GM21515 (cell line): ENCODE measurements at regions not wholly inside any gene's neighbourhood (a gene's known extent, or its start where the extent isn't known, plus 50 kb on each side); places are given as distances from the start of the nearest gene placed in this dataset.

Source experiments
- ATAC-seq: cut with Tn5 transposase; IDR thresholded peaks from one replicate; pipeline ENCODE4 v1.9.1; 2021; ENCODE audit not compliant: unreplicated experiment

DNA sequence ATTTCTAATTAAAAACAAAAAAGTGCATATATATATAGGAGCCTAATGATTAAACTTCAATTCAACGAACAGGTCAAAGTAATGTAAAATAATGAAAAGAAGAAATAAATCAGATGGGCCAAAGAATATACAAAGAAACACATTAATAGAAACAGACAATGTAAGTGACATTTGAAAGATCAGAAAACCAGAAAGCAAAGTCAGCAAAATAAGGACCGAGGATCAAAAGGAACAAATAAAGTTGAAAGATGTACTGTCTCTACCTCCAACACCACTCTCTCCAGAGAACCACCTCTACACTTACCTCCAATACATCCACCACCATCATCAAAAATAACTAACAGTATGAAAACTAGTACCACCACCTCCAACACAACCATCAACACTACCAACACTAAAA, 1226.3 kb upstream of the NCAM2 start:
- no peak for ATAC-seq

DNA sequence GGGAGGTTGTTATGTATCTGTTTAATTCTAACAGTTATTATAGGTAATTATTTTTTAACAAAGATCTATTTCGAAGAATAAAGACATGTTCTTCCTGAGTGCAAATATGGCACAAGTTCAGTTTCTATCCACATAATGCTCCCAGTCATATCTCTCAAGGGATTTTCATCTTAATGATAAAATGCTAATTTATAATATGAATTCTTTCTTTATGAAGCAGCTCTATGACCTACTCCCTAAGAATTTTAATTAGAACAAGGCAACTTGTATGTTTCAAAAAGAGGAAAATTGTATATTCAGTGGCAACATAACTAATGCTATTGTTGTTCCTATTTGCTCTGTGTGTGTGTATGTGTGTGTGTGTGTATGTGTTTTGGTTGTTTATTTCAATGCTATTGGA, 1222.1 kb upstream of the NCAM2 start:
- ATAC-seq = no peak

DNA sequence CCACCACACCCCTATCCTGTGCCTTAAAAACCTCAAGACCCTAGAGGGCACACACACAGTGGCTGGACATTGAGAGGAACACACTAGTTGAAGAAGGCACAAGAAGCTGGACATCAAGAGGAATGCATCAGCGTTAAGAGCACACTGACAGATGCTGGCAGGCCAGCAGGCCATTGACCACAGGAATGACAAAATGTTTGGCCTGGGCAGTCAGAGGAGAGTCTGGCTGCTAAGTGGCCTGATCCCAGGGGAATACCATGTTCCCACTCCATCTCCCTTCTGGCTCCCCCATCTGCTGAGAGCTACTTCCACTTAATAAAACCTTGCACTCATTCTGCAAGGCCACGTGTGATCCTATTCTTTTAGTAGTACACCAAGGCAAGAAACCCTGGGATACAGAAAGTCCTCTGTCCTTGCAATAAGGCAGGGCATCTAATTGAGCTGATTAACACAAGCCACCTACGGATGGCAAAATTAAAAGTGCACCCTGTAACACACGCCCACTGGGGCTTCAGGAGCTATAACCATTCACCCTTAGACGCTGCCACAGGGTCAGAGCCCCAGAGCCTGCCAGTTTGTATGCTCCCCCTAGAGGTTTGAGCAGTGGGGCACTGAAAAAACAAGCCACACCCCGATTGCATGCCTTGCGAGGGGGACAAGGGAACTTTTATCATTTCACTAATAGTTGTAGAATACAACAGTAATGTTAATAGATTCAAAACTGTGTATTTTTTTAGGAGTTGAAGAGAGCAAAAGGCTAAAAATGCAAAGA, 1216.1 kb upstream of the NCAM2 start:
- ATAC-seq = no peak

DNA sequence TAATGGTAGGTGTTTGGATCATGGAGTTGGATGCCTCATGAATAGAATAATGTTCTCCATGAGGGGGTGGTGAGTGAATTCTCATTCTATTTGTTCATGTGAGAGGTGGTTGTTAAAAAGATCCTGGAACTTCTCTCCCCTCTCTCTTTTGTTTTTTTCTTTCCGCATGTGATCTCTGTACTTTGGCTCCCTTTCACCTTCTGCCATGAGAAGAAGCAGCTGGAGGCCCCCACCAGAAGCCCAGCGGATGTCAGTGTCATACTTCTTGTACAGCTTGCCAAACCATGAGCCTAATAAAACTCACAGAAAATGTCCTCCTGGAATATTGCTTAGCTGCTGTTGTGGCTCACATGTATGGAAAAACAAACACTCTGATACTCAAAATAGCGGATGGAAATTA, 1212.3 kb upstream of the NCAM2 start:
- ATAC-seq = no peak

DNA sequence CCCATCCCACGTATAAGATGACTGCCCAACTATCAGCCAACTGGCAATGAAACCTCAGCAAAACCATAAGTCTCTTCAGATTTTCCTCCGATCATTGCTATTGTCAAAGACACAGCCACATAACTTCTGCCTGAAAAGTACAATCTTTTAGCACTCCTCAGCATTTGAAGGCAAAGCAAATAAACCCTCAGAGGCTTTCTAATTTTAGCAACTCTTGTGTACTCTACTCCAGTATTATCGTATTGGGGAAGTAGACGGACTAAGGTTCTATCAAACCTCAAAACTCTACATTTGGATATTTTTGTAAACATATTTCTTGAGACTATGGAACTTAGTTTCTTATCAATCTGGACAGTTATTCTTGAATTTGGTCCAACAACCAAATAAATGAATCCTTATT, 1206.2 kb upstream of the NCAM2 start:
- ATAC-seq = no peak

DNA sequence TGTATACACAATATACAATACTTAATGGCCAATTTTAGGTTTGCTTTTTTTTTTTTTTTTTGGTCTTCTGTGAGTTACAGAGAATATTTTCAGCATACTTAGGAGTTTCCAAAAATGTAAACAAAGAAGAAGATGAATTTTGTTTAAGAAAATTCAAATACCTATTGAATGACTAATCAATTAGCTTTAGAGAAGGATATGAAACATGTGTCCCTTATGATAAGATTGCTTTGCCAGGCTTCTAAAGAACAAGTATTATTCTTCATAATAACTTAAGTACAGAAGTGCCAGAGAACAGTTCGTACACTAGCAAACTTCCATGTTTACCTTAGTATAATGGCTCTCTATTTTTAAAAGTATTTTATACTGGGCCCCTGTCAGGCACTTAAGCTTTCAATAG, 1191.0 kb upstream of the NCAM2 start:
- ATAC-seq = no peak

DNA sequence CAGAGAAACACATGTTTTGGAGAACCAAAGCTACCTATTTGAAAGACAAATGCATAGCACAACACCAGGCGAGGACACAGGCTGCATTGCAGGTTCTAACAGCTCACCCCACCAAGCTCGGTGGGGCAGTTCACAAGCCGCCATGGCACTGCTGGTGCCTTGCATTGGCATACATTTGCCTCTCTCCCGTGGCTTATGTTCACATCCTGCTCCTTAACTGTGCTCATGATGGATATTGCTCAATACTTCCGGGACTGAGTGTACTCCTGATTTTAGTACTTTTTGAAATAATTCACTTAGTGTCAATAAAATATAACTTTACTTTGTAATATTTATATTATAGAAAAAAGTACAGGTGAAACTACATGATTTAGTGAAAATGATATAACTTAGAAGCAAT, 1187.4 kb upstream of the NCAM2 start:
- ATAC-seq = no peak

DNA sequence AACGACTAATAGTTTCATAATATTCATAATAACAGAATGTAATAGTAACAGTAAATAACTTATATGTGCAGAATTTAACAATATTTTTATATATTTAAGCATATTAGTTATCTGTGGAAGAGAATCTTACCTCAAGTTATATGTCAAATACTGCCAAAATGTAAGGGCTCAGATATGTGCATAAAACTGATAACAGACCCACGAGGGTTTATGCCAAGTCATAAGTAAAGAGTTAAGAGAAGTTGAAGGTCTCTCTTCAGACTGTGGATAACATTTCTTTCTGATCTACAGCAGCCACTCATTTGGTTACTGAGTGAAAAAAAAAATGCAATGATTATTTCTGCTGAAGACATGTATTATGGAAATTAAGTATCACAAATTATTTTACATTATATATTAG, 1167.8 kb upstream of the NCAM2 start:
- no peak for ATAC-seq

DNA sequence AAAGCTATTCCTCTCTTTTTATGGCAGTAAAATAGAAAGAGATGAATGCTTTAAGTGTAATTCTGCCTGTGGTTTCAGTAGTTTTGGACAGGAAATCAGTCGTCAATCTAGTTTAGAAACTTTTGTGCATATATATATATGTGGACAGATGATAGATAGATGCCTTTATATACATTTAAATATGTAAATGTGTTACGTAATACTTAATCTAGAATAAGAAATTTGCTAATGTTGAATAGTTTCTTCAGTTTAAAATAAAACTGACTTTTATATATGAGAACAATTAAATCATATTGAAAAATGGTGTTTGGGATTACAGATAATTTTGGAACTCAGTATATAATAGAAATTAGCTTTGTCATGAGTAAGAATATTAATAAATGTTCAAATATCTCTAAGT, 1165.7 kb upstream of the NCAM2 start:
- no peak for ATAC-seq

DNA sequence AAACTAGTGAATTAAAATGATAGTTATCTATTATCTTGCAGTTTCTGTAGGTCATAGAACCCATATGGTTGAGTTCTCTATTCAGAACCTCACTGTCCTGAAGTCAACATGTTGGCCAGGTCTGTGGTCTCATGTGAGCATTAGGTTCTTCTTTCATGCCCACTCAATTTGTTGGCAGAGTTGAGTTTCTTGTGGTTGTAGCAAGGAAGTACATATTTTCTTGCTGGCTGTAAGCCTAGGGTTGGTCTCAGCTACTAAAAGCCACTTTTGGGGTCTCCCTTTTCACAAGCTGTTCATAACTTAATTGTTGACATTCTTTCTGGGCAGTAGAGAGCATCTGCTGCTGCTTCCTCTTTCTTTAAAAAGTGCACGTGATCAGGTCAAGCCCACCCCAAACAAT, 1165.1 kb upstream of the NCAM2 start:
- ATAC-seq = no peak

DNA sequence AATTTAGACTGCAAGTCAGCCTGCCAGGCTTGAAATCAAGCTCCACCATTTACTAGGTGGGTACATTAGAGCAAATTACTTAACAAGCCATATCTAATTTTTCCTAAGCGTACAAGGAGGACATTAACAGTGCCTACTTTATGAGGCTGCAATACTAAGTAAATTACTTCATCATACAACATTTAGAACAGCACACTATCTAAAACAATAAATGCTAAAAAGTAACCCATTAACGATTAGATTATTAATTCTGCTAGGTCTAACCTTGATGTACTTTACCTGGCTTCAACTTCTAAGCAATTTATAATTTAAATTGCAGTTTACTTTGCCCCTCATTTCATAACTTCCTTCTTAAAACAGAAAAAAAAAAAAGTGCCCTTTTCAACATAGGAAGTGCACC, 1155.6 kb upstream of the NCAM2 start:
- ATAC-seq = no peak

DNA sequence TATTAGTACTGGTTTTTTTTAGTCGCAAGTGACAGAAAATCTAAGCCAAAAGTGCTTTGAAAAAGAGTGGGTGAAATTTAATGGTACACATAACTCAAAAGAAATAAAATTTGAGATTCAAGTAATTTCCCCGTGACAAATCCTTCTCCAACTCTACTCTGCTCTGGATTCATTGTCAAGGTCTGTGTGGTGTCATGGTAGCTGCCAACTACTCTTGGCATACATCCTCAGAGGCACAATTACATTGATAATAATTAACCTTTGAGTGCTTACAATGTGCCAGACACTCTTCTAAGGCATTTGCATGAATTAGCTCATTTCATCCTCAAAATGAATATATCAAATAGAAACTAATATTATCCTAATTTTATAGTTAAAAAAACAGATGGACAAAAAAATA, 1153.9 kb upstream of the NCAM2 start:
- no peak for ATAC-seq

DNA sequence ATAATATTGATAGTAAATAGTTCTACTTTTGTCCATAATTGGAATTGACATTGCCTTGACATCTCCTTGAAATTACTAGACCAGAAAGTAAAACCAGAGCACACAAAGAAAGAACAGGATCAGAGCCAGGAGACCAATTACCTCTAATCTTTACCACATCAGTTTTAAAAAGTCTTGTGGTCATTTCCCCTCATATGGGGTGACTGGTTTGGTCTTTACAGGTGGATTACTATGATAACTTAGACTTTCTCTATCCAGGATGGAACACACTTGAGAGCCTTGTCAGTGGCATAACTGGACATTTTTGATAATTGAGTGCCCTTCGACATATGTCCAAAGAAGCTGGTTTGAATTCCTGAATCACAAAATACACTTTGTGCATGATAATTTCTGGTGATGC, 1148.1 kb upstream of the NCAM2 start:
- ATAC-seq = no peak

DNA sequence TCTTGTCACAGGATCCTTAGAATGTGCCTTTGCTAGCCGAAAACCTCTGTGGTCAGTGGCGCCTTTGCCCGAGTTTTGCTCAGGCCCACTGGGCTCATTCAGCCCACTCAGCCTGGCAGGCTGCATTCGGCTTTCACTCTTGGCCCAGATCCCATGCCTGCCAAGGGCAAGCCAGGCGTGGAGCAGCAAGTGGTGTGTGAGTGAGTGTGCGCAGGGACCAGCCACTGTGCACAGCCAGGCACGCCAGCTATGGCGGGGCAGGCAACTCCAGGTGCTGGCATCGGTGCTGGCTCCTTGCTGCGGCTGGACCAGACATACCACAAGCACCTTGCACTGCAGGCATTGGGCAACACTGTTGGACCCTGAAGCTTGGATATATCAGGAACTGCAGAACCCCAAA, 1145.1 kb upstream of the NCAM2 start:
- ATAC-seq = no peak

DNA sequence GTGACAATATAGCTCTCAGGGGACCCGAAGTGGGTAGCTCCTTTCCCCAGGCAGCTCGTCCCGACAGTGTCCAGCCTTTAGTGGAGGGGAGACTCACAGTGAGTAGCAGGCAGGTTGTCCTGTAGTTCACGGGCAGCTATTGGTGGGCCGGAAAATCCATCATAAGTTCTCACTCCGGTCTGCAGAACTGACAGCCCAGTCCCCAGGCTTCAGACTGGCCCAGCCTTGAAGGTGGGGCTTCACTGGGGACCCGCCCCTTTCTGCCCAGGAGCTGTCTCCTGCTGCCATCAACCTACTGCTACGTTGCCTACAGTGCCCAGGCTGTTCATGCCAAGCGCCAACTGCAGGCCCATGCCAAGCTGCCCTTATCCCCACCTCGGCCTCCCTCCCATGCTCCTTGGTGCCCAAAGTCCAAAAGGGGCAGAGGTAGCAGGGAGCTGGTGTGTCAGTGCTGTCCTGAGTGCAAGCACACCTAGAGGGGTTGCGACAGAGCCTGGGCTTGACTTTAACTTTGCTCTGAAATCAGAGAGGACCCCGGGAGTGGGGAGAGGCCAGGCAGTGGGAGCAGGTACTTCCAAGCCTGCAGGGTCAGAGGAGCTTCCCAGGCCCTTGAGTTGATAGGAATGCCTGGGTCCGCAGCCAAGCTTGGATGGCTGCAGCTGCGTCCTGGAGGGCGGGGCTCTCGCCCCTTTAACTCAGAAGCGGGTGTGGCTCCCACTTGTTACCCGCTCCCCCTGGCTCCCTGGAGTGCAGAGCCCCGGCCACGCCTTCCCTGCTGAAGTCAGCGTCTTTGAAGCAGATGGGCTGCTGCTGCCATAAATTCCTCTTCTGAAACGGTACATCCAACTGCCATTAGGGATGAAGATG, 1144.3 kb upstream of the NCAM2 start:
- no peak for ATAC-seq

DNA sequence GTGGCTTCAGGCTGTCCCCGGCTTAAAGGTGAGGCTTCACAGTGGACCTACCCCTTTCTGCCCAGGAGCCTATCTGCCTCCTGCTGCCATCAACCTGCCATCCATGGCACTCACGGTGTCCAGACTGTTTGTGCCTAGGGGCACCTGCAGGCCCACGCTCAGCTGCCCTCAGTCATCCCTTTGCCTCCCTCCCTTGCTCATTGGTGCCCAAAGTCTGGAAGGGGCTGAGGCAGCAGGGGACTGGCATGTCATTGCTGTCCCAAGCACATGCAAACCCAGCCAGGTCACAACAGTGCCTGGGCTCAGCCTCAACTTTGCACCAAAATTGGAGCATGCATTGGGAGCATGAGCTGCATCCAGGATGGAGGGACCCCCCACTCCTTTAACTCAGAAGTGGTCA, 1142.7 kb upstream of the NCAM2 start:
- ATAC-seq = no peak

DNA sequence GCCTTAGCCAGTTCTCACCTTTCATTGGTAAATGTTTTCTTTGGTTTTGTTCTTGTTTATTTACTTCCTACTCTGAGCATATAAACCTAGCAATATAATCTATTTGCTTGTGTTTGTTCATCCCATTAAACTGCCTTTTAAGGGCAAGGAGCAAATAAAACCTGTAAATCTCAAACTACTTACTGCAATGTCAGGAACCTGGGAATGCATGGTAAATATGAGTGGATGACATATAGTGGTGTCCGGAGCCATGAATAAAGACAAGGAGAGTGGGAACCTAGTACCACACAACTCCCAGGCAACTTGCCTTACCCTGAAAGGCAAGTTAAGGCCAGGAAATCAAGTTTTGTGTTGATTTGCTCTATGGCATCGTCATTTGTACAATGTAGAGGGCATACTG, 1133.7 kb upstream of the NCAM2 start:
- no peak for ATAC-seq

DNA sequence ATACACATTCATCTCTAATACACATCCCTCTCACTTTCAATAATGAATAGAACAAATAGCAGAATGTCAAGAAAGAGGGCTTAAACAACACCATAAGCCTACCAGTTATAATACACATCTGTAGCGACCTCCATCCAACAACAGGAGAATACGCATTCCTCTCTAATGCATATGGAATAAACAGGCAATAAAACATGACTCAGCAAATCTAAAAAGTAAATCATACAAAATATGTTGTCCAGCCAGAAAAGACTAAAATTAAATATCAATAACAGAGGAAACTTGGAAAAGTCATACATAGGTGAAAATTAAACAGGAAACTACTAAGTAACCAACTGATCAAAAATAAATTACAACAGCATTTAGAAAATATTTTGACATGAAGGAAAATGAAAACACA, 1127.5 kb upstream of the NCAM2 start:
- no peak for ATAC-seq

DNA sequence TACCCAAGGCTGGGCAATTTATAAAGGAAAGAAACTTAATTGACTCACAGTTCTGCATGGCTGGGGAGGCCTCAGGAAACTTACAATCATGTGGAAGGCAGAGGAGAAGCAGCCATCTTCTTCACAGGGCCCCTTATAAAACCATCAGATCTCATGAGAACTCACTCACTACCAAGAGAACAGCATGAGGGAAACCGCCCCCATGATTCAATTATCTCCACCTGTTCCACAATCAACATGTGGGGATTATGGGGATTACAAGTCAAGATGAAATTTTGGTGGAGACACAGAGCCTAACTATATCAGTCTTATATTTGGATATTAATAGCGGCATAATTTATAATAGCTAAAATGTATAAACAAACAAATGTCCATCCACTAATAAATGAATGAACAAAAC, 1123.7 kb upstream of the NCAM2 start:
- ATAC-seq = no peak

DNA sequence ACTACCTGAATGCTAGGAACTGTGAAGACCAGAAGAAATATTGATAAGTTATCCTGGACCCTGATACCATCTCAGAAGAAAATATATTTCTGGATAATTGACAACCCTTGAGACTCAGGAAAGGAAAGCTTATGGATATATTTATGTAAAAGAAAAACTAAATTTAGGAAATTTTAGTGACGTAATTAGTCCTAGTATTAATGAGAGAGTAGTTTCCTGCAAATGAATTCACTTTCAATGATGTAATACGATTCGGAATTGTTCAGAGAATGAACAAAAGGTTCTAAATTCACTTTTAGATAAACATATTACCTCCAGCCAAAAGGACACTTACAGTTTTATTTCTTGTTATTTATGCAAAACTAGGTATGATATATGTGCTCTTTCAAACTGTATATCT, 1120.1 kb upstream of the NCAM2 start:
- ATAC-seq = no peak

DNA sequence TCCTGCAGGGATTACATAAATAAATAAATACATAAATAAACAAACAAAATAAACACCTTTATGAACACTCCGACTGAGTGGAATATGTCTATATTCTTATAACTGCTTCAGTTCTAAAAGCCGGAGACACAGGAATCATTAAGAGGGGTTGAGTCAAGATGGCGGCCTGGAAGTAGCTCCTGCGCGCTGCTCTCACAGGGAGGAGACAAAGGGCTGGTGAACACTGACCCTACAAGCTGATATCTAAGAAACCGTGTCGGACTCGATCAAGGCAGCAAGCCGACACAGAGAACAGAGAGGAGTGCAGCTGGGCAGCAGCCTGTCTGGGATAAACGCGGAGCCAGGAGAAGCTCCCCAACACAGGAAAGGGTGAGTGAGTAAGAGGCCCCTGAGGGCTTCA, 1098.6 kb upstream of the NCAM2 start:
- no peak for ATAC-seq

DNA sequence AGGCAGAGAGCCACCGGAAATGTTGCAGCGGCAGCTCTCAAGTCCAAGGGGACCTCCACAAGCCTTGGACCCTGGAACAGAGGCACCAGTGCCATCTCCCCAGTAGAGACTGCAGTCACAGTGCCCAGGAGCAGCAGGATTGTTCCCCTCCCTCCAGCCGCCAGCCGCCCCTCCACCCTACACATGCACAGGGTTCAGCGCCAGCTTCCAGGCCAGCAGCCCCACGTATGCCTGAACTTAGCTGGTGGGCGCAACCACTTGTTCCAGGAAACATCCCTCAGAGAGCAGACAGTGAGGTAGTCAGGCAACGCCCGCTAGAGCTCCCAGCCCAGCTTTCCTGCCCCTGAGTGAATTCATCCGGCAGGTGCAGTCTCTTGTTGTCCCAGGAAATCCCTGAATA, 1098.1 kb upstream of the NCAM2 start:
- ATAC-seq = no peak

DNA sequence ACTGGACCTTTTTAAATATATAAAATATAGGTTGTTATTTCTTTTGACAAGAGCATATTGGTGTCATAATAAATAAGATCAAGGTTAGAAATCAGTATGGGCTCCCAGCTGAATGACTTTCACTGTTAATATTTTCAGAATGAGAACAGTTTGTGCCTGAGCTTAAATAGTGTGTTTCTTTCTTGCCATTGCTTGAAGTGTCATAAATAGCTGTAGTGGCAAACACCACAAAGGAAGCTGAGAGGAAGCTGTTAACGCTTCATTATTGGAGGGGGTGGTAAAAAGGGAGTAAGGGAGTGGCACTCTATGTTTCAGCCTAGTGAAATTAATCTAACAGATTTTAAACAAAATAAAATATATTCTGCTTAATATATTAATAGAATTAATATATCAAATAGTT, 1089.8 kb upstream of the NCAM2 start:
- no peak for ATAC-seq
